ENCODE measurements at regions not wholly inside any gene's neighbourhood (a gene's known extent, or its start where the extent isn't known, plus 50 kb on each side); places are given as distances from the start of the nearest gene placed in this dataset.

GRCh38 chr18:57869221-57869620 lies 66.1 kb upstream of the ATP8B1 start:
- DNase-seq (ENCODE audit: insufficient read length, low spot score) (no peak), FAIRE-seq (no peak)
- TF ChIP-seq POU2F2 (IDR thresholded peaks at IDR 0.05; ENCODE audit: low read depth, low read length) (no peak), POLR2A (IDR thresholded peaks at IDR 0.05; ENCODE audit: low read depth, low read length) (no peak)

GRCh38 chr18:57866355-57866754 lies 63.2 kb upstream of the ATP8B1 start:
- no peak for DNase-seq (ENCODE audit: insufficient read length, low spot score)
- no peak for TF ChIP-seq POLR2A (IDR thresholded peaks at IDR 0.05; ENCODE audit: low read depth, low read length)
- no peak for TF ChIP-seq TAF1 (IDR thresholded peaks at IDR 0.05; ENCODE audit: low read depth, low read length)
- no peak for TF ChIP-seq POLR2AphosphoS5 (IDR thresholded peaks at IDR 0.05; ENCODE audit: low read depth, low read length)
- TF ChIP-seq PAX5 (IDR thresholded peaks at IDR 0.05; ENCODE audit: insufficient read depth, low read length, severe bottlenecking): no peak
- no peak for TF ChIP-seq POU2F2 (IDR thresholded peaks at IDR 0.05; ENCODE audit: low read depth, low read length)
- FAIRE-seq: no peak

- no peak for TF ChIP-seq SPI1 (IDR thresholded peaks at IDR 0.05; ENCODE audit: low read depth, low read length)
- TF ChIP-seq POLR2A (IDR thresholded peaks at IDR 0.05; ENCODE audit: low read depth, low read length): no peak
- TF ChIP-seq POU2F2 (IDR thresholded peaks at IDR 0.05; ENCODE audit: low read depth, low read length): no peak
- no peak for TF ChIP-seq POLR2AphosphoS5 (IDR thresholded peaks at IDR 0.05; ENCODE audit: low read depth, low read length)
- TF ChIP-seq PAX5 (IDR thresholded peaks at IDR 0.05; ENCODE audit: insufficient read depth, low read length, severe bottlenecking): no peak
- TF ChIP-seq TAF1 (IDR thresholded peaks at IDR 0.05; ENCODE audit: low read depth, low read length): no peak
- FAIRE-seq (no peak), DNase-seq (ENCODE audit: insufficient read length, low spot score) (no peak)
Measured at GRCh38 chr18:57864615-57865121, 61.6 kb upstream of the ATP8B1 start.

- TF ChIP-seq POLR2AphosphoS5 (IDR thresholded peaks at IDR 0.05; ENCODE audit: low read depth, low read length): no peak
- FAIRE-seq (no peak), DNase-seq (ENCODE audit: insufficient read length, low spot score) (no peak)
Measured at GRCh38 chr18:57863706-57864105, 60.6 kb upstream of the ATP8B1 start.

- TF ChIP-seq POLR2A (IDR thresholded peaks at IDR 0.05; ENCODE audit: low read depth, low read length) (no peak), SPI1 (IDR thresholded peaks at IDR 0.05; ENCODE audit: low read depth, low read length) (no peak), POU2F2 (IDR thresholded peaks at IDR 0.05; ENCODE audit: low read depth, low read length) (no peak), TAF1 (IDR thresholded peaks at IDR 0.05; ENCODE audit: low read depth, low read length) (no peak), POLR2AphosphoS5 (IDR thresholded peaks at IDR 0.05; ENCODE audit: low read depth, low read length) (no peak), PAX5 (IDR thresholded peaks at IDR 0.05; ENCODE audit: insufficient read depth, low read length, severe bottlenecking) (no peak)
- FAIRE-seq (peak; percentile 72), DNase-seq (ENCODE audit: insufficient read length, low spot score) (peak; percentile 16)
Measured at GRCh38 chr18:57859314-57859713, 56.2 kb upstream of the ATP8B1 start.

GRCh38 chr18:57856557-57857280 lies 53.6 kb upstream of the ATP8B1 start:
- FAIRE-seq (no peak), DNase-seq (ENCODE audit: insufficient read length, low spot score) (no peak)
- no peak for TF ChIP-seq POU2F2 (IDR thresholded peaks at IDR 0.05; ENCODE audit: low read depth, low read length)
- no peak for TF ChIP-seq POLR2A (IDR thresholded peaks at IDR 0.05; ENCODE audit: low read depth, low read length)
- no peak for TF ChIP-seq SPI1 (IDR thresholded peaks at IDR 0.05; ENCODE audit: low read depth, low read length)
- TF ChIP-seq POLR2AphosphoS5 (IDR thresholded peaks at IDR 0.05; ENCODE audit: low read depth, low read length): no peak
- TF ChIP-seq PAX5 (IDR thresholded peaks at IDR 0.05; ENCODE audit: insufficient read depth, low read length, severe bottlenecking): no peak
- TF ChIP-seq TAF1 (IDR thresholded peaks at IDR 0.05; ENCODE audit: low read depth, low read length): no peak

- TF ChIP-seq SPI1 (IDR thresholded peaks at IDR 0.05; ENCODE audit: low read depth, low read length) (no peak), POU2F2 (IDR thresholded peaks at IDR 0.05; ENCODE audit: low read depth, low read length) (no peak), POLR2A (IDR thresholded peaks at IDR 0.05; ENCODE audit: low read depth, low read length) (no peak), PAX5 (IDR thresholded peaks at IDR 0.05; ENCODE audit: insufficient read depth, low read length, severe bottlenecking) (no peak), TAF1 (IDR thresholded peaks at IDR 0.05; ENCODE audit: low read depth, low read length) (no peak), POLR2AphosphoS5 (IDR thresholded peaks at IDR 0.05; ENCODE audit: low read depth, low read length) (no peak)
- no peak for FAIRE-seq
- no peak for DNase-seq (ENCODE audit: insufficient read length, low spot score)
Measured at GRCh38 chr18:57856128-57856527, 53.0 kb upstream of the ATP8B1 start.

- no peak for TF ChIP-seq POU2F2 (IDR thresholded peaks at IDR 0.05; ENCODE audit: low read depth, low read length)
- TF ChIP-seq POLR2A (IDR thresholded peaks at IDR 0.05; ENCODE audit: low read depth, low read length): no peak
- TF ChIP-seq PAX5 (IDR thresholded peaks at IDR 0.05; ENCODE audit: insufficient read depth, low read length, severe bottlenecking): no peak
- no peak for TF ChIP-seq SPI1 (IDR thresholded peaks at IDR 0.05; ENCODE audit: low read depth, low read length)
- TF ChIP-seq TAF1 (IDR thresholded peaks at IDR 0.05; ENCODE audit: low read depth, low read length): no peak
- TF ChIP-seq POLR2AphosphoS5 (IDR thresholded peaks at IDR 0.05; ENCODE audit: low read depth, low read length): no peak
- FAIRE-seq (no peak), DNase-seq (ENCODE audit: insufficient read length, low spot score) (no peak)
Measured at GRCh38 chr18:57855551-57855950, 52.4 kb upstream of the ATP8B1 start.

GRCh38 chr18:57854726-57855125 lies 51.6 kb upstream of the ATP8B1 start:
- DNase-seq (ENCODE audit: insufficient read length, low spot score) (no peak), FAIRE-seq (no peak)
- TF ChIP-seq POLR2AphosphoS5 (IDR thresholded peaks at IDR 0.05; ENCODE audit: low read depth, low read length) (no peak), TAF1 (IDR thresholded peaks at IDR 0.05; ENCODE audit: low read depth, low read length) (no peak), SPI1 (IDR thresholded peaks at IDR 0.05; ENCODE audit: low read depth, low read length) (no peak), PAX5 (IDR thresholded peaks at IDR 0.05; ENCODE audit: insufficient read depth, low read length, severe bottlenecking) (no peak), POLR2A (IDR thresholded peaks at IDR 0.05; ENCODE audit: low read depth, low read length) (no peak), POU2F2 (IDR thresholded peaks at IDR 0.05; ENCODE audit: low read depth, low read length) (no peak)

- FAIRE-seq (no peak), DNase-seq (ENCODE audit: insufficient read length, low spot score) (no peak)
- no peak for TF ChIP-seq POLR2A (IDR thresholded peaks at IDR 0.05; ENCODE audit: low read depth, low read length)
- no peak for TF ChIP-seq POLR2AphosphoS5 (IDR thresholded peaks at IDR 0.05; ENCODE audit: low read depth, low read length)
- TF ChIP-seq POU2F2 (IDR thresholded peaks at IDR 0.05; ENCODE audit: low read depth, low read length): no peak
- TF ChIP-seq TAF1 (IDR thresholded peaks at IDR 0.05; ENCODE audit: low read depth, low read length): no peak
- no peak for TF ChIP-seq PAX5 (IDR thresholded peaks at IDR 0.05; ENCODE audit: insufficient read depth, low read length, severe bottlenecking)
- no peak for TF ChIP-seq SPI1 (IDR thresholded peaks at IDR 0.05; ENCODE audit: low read depth, low read length)
Measured at GRCh38 chr18:57853864-57854263, 50.7 kb upstream of the ATP8B1 start.
